ENCODE measurements at regions not wholly inside any gene's neighbourhood (a gene's known extent, or its start where the extent isn't known, plus 50 kb on each side); places are given as distances from the start of the nearest gene placed in this dataset.

GRCh38 chr10:37675449-37675848, 182.0 kb downstream of the ZNF248 start:
- DNase-seq (no peak), ATAC-seq (no peak)
- WGBS, 3 donors = 71 to 80% (median 79%) methylated on average over 4 of the region's 4 CpGs
- no peaks in the 10 kb centered on the region for H3K27me3 ChIP-seq (ENCODE audit: insufficient read depth in 3 of 3, low read length in 2 of 3)
- H3K9me3 ChIP-seq = peaks cover 16% of the 10 kb centered on the region
- TF ChIP-seq, protein P1, sequence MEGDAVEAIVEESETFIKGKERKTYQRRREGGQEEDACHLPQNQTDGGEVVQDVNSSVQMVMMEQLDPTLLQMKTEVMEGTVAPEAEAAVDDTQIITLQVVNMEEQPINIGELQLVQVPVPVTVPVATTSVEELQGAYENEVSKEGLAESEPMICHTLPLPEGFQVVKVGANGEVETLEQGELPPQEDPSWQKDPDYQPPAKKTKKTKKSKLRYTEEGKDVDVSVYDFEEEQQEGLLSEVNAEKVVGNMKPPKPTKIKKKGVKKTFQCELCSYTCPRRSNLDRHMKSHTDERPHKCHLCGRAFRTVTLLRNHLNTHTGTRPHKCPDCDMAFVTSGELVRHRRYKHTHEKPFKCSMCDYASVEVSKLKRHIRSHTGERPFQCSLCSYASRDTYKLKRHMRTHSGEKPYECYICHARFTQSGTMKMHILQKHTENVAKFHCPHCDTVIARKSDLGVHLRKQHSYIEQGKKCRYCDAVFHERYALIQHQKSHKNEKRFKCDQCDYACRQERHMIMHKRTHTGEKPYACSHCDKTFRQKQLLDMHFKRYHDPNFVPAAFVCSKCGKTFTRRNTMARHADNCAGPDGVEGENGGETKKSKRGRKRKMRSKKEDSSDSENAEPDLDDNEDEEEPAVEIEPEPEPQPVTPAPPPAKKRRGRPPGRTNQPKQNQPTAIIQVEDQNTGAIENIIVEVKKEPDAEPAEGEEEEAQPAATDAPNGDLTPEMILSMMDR (IDR thresholded peaks at IDR 0.05) = no peak
- no peak overlapping the region for H3K27ac ChIP-seq
- intact Hi-C loops (cut with DNase I) = loop anchor here in 1 of 2 donors (2.0 kb wide), 1 partner anchor 39 kb away; no protein-coding TSS in a partner anchor
- no peaks in the 10 kb centered on the region for H3K4me1 ChIP-seq
- H3K4me3 ChIP-seq = no peak overlapping the region
- no peaks in the 10 kb centered on the region for H3K36me3 ChIP-seq (ENCODE audit: insufficient read depth in 1 of 2, low read depth in 1 of 2)

DNA sequence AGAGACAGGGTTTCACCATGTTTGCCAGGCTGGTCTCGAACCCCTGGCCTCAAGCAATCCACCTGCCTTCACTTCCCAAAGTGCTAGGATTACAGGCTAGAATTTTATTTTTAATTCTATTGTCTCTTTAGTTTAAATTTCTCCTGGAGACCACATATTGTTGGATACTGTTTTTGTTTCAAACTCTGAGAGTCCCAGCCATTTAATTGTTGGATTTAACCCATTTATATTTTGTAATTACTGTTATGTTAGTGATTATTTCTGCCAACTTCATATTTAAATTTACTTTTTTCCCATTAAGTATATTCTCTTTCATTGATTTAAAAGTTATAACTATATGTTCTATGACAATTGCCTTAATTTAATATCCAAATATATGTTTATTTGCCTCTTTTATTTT, 185.6 kb downstream of the ZNF248 start:
- TF ChIP-seq, protein P1 (IDR thresholded peaks at IDR 0.05) = no peak
- intact Hi-C loops (cut with DNase I) = no loop called here
- no peak overlapping the region for H3K27ac ChIP-seq
- DNase-seq = no peak
- no peak for ATAC-seq
- no peaks in the 10 kb centered on the region for H3K27me3 ChIP-seq (ENCODE audit: insufficient read depth in 3 of 3, low read length in 2 of 3)
- WGBS, 3 donors = 20 to 31% (median 31%) methylated on average over 1 of the region's 1 CpG
- H3K36me3 ChIP-seq (ENCODE audit: insufficient read depth in 1 of 2, low read depth in 1 of 2) = no peaks in the 10 kb centered on the region
- H3K4me3 ChIP-seq = no peak overlapping the region
- H3K9me3 ChIP-seq = peaks cover 16% of the 10 kb centered on the region
- H3K4me1 ChIP-seq = no peaks in the 10 kb centered on the region

GRCh38 chr10:37667736-37668135, 189.7 kb downstream of the ZNF248 start:
- Histone ChIP-seq H3K27ac (no peak overlapping the region), H3K4me3 (no peak overlapping the region), H3K36me3 (ENCODE audit: insufficient read depth in 1 of 2, low read depth in 1 of 2) (no peaks in the 10 kb centered on the region), H3K27me3 (ENCODE audit: insufficient read depth in 3 of 3, low read length in 2 of 3) (no peaks in the 10 kb centered on the region), H3K4me1 (no peaks in the 10 kb centered on the region), H3K9me3 (peaks cover 21% of the 10 kb centered on the region)
- ATAC-seq (no peak), DNase-seq (no peak)
- TF ChIP-seq, protein P1 (IDR thresholded peaks at IDR 0.05) = no peak
- intact Hi-C loops (cut with DNase I) = no loop called here

DNA sequence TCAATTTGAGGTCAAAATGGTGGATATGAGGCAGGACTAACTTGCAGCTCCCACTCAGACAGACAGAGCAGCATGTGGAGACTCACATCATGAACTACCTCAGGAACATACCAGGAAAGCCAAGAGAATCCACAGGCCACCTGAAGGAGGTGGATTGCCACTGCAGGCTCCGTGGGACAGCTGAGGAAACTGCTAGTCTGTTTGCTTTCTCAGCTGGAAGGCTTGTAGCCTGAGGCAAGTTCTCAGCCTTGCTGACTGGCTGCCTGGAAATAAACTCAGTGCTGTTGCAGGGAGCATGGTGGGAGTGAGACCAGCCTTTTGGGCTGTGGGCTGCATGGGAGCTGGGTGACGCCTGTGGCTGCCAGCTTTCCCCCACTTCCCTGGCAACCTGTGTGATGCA, 202.9 kb downstream of the ZNF248 start:
- no peak for DNase-seq
- intact Hi-C loops (cut with DNase I) = no loop called here
- Histone ChIP-seq H3K27ac (no peak overlapping the region), H3K4me1 (no peaks in the 10 kb centered on the region), H3K9me3 (peaks cover 4% of the 10 kb centered on the region), H3K27me3 (ENCODE audit: insufficient read depth in 3 of 3, low read length in 2 of 3) (no peaks in the 10 kb centered on the region), H3K4me3 (no peak overlapping the region), H3K36me3 (ENCODE audit: insufficient read depth in 1 of 2, low read depth in 1 of 2) (no peaks in the 10 kb centered on the region)
- 66 to 81% (median 69%) methylated on average over 2 of the region's 2 CpGs for WGBS, 3 donors
- ATAC-seq = no peak
- TF ChIP-seq, protein P1 (IDR thresholded peaks at IDR 0.05) = no peak

- no peak overlapping the region for H3K4me3 ChIP-seq
- no peaks in the 10 kb centered on the region for H3K36me3 ChIP-seq (ENCODE audit: insufficient read depth in 1 of 2, low read depth in 1 of 2)
- intact Hi-C loops (cut with DNase I) = no loop called here
- 29 to 56% (median 47%) methylated on average over 1 of the region's 1 CpG for WGBS, 3 donors
- H3K4me1 ChIP-seq = no peaks in the 10 kb centered on the region
- DNase-seq = no peak
- no peak overlapping the region for H3K27ac ChIP-seq
- TF ChIP-seq, protein P1 (IDR thresholded peaks at IDR 0.05) = no peak
- H3K27me3 ChIP-seq (ENCODE audit: insufficient read depth in 3 of 3, low read length in 2 of 3) = no peaks in the 10 kb centered on the region
- H3K9me3 ChIP-seq = no peaks in the 10 kb centered on the region
- ATAC-seq = no peak
Measured at GRCh38 chr10:37643187-37643586, 214.2 kb downstream of the ZNF248 start.
